K562 (cell line): ENCODE measurements at regions not wholly inside any gene's neighbourhood (a gene's known extent, or its start where the extent isn't known, plus 50 kb on each side); places are given as distances from the start of the nearest gene placed in this dataset.
"Not testable (repeated sequence)": the region's sequence is repeated elsewhere in the genome, so short reads cannot be mapped to it uniquely, and the experiment has no call there.

Source experiments
- ATAC-seq: fragments of 200-7000 bp; cut with Tn5 transposase; 3 replicates; pipeline ENCODE4 v1.9.1; 2020; ENCODE audit warnings: moderate library complexity
- BruUV-seq: library from RNA; stranded (reverse); fragments of 400-500 nt; replicated peaks from 2 replicates; lab custom pipeline; 2021; lab: Mats Ljungman, UMichigan
- CTCF ChIA-PET: fragments of 300-600 bp; formaldehyde crosslinking; extraction: SDS; loops from one replicate; lab custom pipeline; 2021; ENCODE audit warnings: low intra/inter-chr PET ratio; lab: Yijun Ruan, JAX
- POLR2A ChIA-PET: fragments of 300-600, 350-650 bp; sonication (Branson Sonifier 250); formaldehyde crosslinking; extraction: SDS; loops from one replicate; lab custom pipeline; 2021; ENCODE audit warnings: antibody characterized with exemption, inconsistent platforms; lab: Yijun Ruan, JAX
- DNase-seq, 4 experiments: peaks; one replicate each; pipeline versions ENCODE4 v3.0.0 to v3.0.0-alpha.2; 2011 to 2018; ENCODE audit warnings: low spot score in 3 of 4, mixed read lengths in 3 of 4; ENCODE audit errors: extremely low read depth in 1 of 4
- FAIRE-seq: peaks from 2 replicates; lab custom pipeline; 2011; peaks lifted over from hg19 to GRCh38; lab: Jason Lieb, UNC
- H2AFZ ChIP-seq: 2 replicates; pipeline ENCODE4 v1.6.0; 2011; ENCODE audit warnings: low read depth, low read length, control low read depth, inconsistent platforms
- H3K27ac ChIP-seq: fragments of 200-600 bp; 3 replicates; pipeline ENCODE4 v1.8.0; 2011; ENCODE audit warnings: low read depth, mild to moderate bottlenecking, control low read depth, inconsistent platforms, low read length, moderate library complexity, mixed read lengths; ENCODE audit errors: extremely low read depth
- H3K27me3 ChIP-seq, 2 experiments: fragments of 300-600 bp in 1 of 2; 2 replicates in 1 of 2; 3 replicates in 1 of 2; pipeline versions ENCODE4 v1.6.0 to v1.8.0; 2011; ENCODE audit warnings: inconsistent platforms in 2 of 2, low read length in 2 of 2, mild to moderate bottlenecking in 1 of 2, mixed read lengths in 1 of 2, moderate library complexity in 1 of 2; ENCODE audit not compliant: control insufficient read depth in 2 of 2, insufficient read depth in 2 of 2
- H3K36me3 ChIP-seq: fragments of 300-600 bp; 3 replicates; pipeline ENCODE4 v1.8.0; 2011; ENCODE audit warnings: mild to moderate bottlenecking, low read length, inconsistent platforms; ENCODE audit not compliant: control insufficient read depth, insufficient read depth
- H3K4me1 ChIP-seq, 2 experiments: fragments of 200-600 bp in 1 of 2; replicated peaks in 1 of 2; 2 replicates in 1 of 2; 3 replicates in 1 of 2; pipeline versions ENCODE4 v1.5.1 to v1.8.0; 2011; ENCODE audit warnings: inconsistent platforms in 2 of 2, low read length in 2 of 2, mild to moderate bottlenecking in 1 of 2, mixed read lengths in 1 of 2, moderate library complexity in 1 of 2; ENCODE audit not compliant: control insufficient read depth in 2 of 2, insufficient read depth in 2 of 2
- H3K4me2 ChIP-seq: 2 replicates; pipeline ENCODE4 v1.6.1; 2011; ENCODE audit warnings: low read length, control low read depth, inconsistent platforms, mixed read lengths; ENCODE audit not compliant: insufficient read depth
- H3K4me3 ChIP-seq: fragments of 200-600 bp; sonication (generic), shearing (Covaris generic); 2 replicates; pipeline ENCODE4 v1.5.1; 2016; ENCODE audit warnings: control low read depth, inconsistent platforms
- H3K79me2 ChIP-seq: fragments of 200-600 bp; 3 replicates; pipeline ENCODE4 v1.8.0; 2011; ENCODE audit warnings: low read length, inconsistent platforms; ENCODE audit not compliant: control insufficient read depth, insufficient read depth
- H3K9ac ChIP-seq, 2 experiments: 2 replicates each; pipeline versions ENCODE4 v1.6.0 to v1.6.1; 2011; ENCODE audit warnings: low read depth in 2 of 2, low read length in 2 of 2, control low read depth in 1 of 2, inconsistent platforms in 1 of 2, mild to moderate bottlenecking in 1 of 2, mixed read lengths in 1 of 2; ENCODE audit not compliant: insufficient read depth in 1 of 2
- H3K9me1 ChIP-seq: one replicate; pipeline ENCODE4 v1.6.0; 2011; ENCODE audit warnings: inconsistent platforms, mild to moderate bottlenecking, low read length, moderate library complexity; ENCODE audit not compliant: control insufficient read depth, insufficient read depth
- H3K9me3 ChIP-seq: replicated peaks from 2 replicates; pipeline ENCODE4 v1.5.1; 2011; ENCODE audit warnings: low read depth, low read length, inconsistent platforms; ENCODE audit not compliant: control insufficient read depth, insufficient read depth
- H4K20me1 ChIP-seq: replicated peaks from 2 replicates; pipeline ENCODE4 v1.6.1; 2011; ENCODE audit warnings: low read length, inconsistent platforms, mixed read lengths; ENCODE audit not compliant: control insufficient read depth, insufficient read depth
- CBX5 ChIP-seq: IDR thresholded peaks from 2 replicates; pipeline ENCODE4 v1.6.1; 2014; ENCODE audit warnings: low read depth, borderline replicate concordance
- MIER1 ChIP-seq: fragments of 450-650 bp; IDR thresholded peaks from 2 replicates; pipeline ENCODE4 v1.6.1; 2016; ENCODE audit warnings: antibody characterized with exemption, mild to moderate bottlenecking, low read depth
- ZNF146 ChIP-seq: IDR thresholded peaks from one replicate; pipeline ENCODE4 v1.6.1; 2018; ENCODE audit warnings: missing compliant biosample characterization; ENCODE audit not compliant: unreplicated experiment
- WGBS: fragments of 100-300 bp; shearing (Covaris generic); methylation state at CpG from one replicate; pipeline ENCODE4 v1.1.6; 2016; ENCODE audit warnings: low coverage, mixed read lengths; ENCODE audit not compliant: insufficient coverage; ENCODE audit errors: missing lambda C conversion rate; 5-methylcytosine and 5-hydroxymethylcytosine counted together
- in situ Hi-C: fragments of 300-500 bp; cut with MboI; formaldehyde crosslinking; loops from 4 replicates; pipeline ENCODE4 v1.15.0; 2018; ENCODE audit warnings: inconsistent platforms, mixed read lengths
- intact Hi-C: fragments of 100-400 bp; cut with micrococcal nuclease; formaldehyde crosslinking; loops from 2 replicates; pipeline ENCODE4 v1.14.2; 2022

GRCh38 chr6:105862936-105863607 is 223.1 kb upstream of the PRDM1 start:
- intact Hi-C loops: no loop called here
- no peak overlapping the region for H3K4me2 ChIP-seq
- ChIA-PET CTCF (no interaction called here), POLR2A (no interaction called here)
- H3K79me2 ChIP-seq: no peaks in the 10 kb centered on the region
- no peaks in the 10 kb centered on the region for H3K36me3 ChIP-seq
- WGBS: 5% methylated on average over 5 of the region's 5 CpGs
- H3K4me3 ChIP-seq: no peak overlapping the region
- H2AFZ ChIP-seq: no peak overlapping the region
- no peak overlapping the region for H3K9ac ChIP-seq
- in situ Hi-C loops: no loop called here
- no TSS peak for BruUV-seq
- H3K9me3 ChIP-seq: no peaks in the 10 kb centered on the region
- ATAC-seq: no peak
- no peak for FAIRE-seq
- DNase-seq: no peak
- H3K27ac ChIP-seq: no peak overlapping the region
- H4K20me1 ChIP-seq: no peaks in the 10 kb centered on the region
- H3K4me1 ChIP-seq: no peaks in the 10 kb centered on the region
- peaks cover 0 to 9% of the 10 kb centered on the region in 2 experiments; a peak in 3 of 5 replicates for H3K27me3 ChIP-seq
- H3K9me1 ChIP-seq: no peaks in the 10 kb centered on the region
- TF ChIP-seq MIER1 (no peak), CBX5 (no peak)
- TF ChIP-seq, all 486 proteins: peak for 0

DNA sequence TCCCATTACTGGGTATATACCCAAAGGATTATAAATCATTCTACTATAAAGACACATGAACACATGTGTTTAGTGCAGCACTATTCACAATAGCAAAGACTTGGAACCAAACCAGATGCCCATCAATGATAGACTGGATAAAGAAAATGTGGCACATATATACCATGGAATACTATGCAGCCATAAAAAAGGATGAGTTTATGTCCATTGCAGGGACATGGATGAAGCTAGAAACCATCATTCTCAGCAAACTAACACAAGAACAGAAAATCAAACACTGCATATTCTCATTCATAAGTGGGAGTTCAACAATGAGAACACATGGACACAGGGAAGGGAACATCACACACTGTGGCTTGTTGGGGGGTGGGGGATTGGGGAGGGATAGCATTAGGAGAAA is 225.2 kb upstream of the PRDM1 start:
- intact Hi-C loops: not testable (repeated sequence)
- TF ChIP-seq ZNF146 (CRISPR knock-in tag): peak; percentile 74
- TF ChIP-seq, all 486 proteins: peak for 1; not testable (repeated sequence) for 485
- POLR2A ChIA-PET, FAIRE-seq, H4K20me1 ChIP-seq, CTCF ChIA-PET, H3K4me2 ChIP-seq, H3K36me3 ChIP-seq, H3K4me1 ChIP-seq, DNase-seq, H3K9ac ChIP-seq, H2AFZ ChIP-seq, in situ Hi-C loops, H3K9me1 ChIP-seq, H3K79me2 ChIP-seq, H3K4me3 ChIP-seq, H3K9me3 ChIP-seq, BruUV-seq, ATAC-seq, H3K27me3 ChIP-seq, H3K27ac ChIP-seq: not testable (repeated sequence)
